GM18508 (cell line): ENCODE measurements at regions not wholly inside any gene's neighbourhood (a gene's known extent, or its start where the extent isn't known, plus 50 kb on each side); places are given as distances from the start of the nearest gene placed in this dataset.

Experiments used
- ATAC-seq: cut with Tn5 transposase; IDR thresholded peaks from one replicate; pipeline ENCODE4 v1.9.1; 2021; ENCODE audit warnings: moderate number of reproducible peaks; ENCODE audit not compliant: insufficient read depth, unreplicated experiment

DNA sequence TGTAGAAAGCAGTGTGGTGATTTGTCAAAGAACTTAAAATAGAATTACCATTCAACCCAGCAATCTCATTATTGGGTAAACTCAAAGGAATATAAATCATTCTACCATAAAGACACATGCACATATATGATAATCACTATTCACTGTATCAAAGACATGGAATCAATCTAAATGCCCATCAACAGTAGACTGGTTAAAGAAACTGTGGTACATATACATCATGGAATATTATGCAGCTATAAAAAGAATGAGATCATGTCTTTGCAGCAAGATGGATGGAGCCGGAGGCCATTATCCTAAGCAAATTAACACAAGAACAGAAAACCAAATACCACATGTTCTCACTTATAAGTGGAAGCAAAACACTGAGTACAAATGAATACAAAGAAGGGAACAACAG, 281.5 kb upstream of the MAGI2 start:
- no peak for ATAC-seq

DNA sequence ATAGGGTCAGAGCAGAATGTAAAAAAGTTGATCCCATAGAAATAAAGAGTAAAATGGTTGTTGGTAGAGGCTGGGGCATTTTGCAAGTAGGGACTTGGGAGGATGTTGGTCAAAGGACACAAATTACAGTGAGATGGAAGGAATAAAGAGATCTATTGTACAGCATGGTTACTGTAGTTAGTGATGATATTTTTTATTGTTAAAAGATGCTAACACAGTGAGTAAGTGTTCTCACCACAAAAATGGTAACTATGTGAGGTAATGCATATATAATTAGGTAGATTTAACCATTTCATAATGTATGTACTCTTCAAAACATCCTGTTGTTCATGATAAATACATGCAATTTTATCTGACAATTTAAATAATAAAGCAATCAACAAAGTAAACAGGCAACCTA, 280.7 kb upstream of the MAGI2 start:
- no peak for ATAC-seq

DNA sequence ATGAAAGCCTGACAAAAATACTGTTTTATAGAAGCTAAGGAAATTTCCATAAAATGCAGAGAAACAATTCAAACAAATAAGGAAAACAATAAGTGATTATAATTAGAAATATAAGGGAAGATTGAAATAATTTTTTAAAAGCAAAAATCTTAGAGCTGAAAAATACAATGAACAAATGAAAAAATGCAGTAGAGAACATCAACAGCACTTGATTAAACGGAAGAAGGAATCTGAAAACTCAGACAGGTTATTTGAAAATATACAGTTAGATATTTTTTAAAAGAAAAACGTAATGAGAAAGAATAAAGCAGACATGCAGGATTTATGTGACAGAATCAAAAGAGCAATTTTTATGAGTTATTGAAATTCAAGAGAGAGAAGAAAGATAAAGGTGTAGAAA, 279.1 kb upstream of the MAGI2 start:
- no peak for ATAC-seq

DNA sequence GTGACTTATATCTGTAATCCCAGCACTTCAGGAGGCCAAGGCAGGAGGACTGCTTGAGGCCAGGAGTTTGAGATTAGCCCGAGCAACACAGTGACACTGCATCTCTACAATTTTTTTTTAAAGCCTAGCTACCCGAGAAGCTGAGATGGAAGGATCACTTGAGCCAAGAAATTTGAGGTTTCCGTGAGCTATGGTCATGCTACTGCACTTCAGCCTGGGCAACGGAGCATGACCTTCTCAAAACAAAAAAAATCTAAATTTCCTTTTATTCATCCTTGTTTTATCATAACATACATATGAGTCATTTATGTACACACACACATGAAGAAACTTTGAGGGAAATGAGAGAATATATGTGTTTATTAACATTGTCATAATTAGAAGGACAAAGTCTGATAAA, 277.5 kb upstream of the MAGI2 start:
- no peak for ATAC-seq

DNA sequence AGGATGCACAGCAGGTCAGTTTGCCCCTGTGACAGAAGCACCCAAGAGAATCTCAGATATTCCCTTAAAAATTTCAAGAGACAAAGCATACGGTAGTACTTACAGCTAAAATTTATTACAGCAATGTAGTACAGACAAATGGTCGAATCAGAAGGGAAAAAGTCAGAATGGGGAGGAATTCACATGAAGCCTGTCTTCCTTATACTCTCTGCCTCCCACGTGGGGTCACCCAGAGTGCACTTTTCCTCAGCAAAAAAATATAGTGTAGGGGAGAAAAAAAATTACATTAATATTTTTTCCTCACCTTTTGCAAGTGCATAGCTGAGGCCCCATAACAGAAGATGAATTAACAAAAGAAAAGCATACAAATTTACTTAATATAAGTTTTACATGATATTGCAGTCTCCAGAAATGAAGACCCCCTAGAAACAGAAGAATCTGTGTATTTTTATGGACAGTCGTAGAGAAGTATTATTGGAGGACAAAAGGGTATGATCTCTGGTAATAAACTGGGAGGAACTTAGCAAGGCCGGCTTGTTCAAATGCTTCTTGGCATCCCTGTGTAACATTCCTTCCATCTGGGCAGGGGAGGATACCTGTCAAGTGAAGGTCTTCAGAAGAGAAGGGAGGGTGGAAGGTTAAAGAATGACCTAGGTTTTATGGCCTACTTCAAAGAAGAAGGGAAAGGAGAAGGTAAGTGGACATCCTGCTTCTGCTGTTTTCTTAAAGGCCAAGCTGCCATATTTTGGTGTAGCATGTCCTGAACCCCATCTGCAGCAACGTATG, 270.6 kb upstream of the MAGI2 start:
- no peak for ATAC-seq

DNA sequence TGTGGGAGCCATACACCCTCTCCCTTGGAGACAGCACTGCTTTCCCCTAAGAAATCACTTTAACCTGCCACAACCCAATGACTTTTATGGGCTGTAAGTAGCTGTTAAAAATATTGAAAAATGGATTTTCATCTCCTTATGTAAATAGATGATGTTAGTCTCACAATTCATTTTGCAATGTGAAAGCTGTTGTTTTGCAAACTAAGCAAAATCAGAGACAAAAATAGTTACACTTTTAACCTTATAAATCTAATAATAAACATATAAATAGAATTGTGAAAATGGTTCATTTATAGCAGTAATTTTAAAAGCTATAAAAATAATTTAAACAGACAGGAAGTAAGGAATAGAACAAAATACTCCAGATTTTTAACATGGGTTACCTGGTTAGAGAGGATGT, 268.8 kb upstream of the MAGI2 start:
- ATAC-seq, result no peak

DNA sequence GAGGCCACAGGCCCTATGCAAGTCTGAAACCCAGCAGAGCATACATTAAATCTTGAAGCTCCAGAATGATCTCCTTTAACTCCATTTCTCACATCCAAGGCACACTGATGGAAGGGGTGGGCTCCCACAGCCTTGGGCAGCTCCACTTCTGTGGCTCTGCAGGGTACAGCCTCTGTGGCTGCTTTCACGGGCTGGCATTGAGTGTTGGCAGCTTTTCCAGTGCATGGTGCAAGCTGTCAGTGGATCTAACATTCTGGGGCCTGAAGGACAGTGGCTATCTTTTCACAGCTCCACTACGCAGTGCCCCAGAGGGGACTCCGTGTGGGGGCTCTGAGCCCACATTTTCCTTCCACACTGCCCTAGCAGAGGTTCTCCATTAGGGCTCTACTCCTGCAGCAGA, 265.7 kb upstream of the MAGI2 start:
- ATAC-seq, result no peak

DNA sequence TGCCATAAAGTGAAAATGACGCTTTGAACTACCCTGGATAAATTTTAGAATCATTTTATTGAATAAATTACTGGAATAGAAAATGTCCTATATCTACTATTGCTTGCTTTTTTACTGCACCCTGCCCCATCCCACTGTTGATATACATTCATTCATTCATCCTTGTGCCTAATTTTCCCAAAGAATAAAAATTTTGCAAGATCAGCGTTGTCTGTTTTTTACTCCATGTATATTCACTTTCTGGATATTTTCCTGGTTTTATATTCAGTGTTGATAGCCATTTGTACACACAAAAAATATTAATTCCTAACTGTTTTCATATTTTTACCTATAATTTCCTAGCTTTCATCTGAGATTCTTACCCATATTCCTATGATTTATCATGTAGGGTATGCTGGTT, 262.9 kb upstream of the MAGI2 start:
- ATAC-seq, result no peak

DNA sequence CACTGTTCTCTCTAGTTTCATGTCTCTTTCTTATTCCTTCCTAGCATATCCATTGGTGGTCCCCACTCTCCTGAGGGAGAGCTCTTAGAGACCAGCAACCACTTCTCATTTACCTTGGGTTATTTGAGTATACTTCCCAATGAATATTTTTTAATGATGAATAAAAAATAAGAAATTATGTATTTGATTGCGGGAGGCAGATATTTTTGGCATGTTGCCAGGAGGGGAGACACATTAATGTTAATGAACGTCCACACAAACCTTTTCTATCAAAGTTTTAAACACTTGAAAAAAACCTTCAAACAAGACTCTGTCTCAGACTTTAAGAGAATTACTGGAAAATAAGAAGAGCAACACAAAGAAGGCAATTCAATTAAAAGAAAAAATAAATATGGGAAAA, 260.6 kb upstream of the MAGI2 start:
- no peak for ATAC-seq

DNA sequence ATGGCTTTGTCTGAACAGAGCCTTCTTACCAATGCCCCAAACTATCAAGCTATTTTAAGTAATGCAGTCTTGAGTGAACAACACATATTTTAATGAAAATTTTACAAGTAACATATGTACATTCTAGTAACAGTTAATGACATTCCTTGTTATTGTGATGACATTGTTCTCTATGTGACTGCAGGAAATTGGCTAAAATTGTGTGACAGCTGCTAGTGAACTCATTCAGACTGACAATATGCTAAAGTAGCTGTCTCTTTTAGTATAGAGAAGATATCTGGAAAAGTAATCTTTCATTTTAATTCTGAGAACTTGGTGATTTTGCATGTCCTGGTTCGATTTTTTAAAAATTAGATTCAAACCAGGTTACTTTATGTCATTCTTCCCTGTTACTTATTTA, 259.8 kb upstream of the MAGI2 start:
- ATAC-seq, result no peak

DNA sequence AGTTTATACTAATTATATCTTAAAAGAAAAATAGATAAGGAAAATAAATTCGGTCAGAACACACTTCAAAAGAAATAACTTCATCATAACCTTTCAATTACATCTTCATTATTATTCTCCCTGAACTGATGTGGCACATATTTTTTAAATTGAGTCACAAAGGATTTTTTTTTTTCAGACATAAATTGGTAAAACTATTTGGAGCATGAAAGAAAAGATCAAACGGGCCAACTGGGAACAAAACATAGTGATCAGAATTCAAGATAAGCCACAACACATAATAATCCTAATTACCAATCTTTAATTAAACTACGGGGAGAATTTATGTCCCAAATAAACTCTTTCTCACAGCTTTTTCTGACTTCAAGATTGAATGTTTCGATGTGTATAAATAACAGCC, 258.2 kb upstream of the MAGI2 start:
- no peak for ATAC-seq

DNA sequence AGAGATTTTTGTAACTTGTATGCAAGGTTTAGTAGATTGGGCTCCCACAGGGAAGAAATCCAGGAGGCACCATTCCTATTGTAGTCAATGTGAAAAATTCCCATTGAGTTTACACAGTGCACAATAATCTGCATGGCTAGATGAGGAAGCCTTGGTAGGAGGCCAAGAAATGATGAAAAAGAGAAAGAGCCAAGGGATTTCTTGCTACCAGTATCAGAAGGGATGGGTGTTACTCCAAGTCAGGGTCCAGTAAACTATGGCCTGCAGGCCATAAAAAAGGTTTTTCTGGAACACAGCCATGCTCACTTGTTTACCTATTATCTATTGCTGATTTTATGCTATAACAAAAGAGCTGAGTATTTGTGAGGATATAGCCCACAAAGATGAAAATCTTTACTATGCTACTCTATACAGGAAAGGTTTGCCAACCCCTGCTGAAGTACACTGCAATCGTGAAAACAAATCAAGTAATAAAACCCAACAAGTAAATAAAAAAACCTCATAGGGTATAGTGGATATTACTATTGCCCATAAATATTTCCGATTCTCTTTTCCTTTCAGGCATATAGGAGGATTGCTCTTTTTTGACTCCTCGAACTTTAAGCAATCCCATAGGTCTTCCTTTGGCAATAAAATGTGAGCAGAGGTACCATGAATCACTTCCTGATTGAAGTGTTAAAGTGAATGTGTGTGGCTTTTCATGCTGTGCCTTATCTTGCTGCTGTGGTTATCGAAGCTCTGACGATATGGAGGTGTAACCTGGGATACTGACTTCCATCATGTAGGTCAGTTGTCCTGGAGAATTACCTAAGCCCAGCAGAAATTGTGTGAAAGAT, 256.3 kb upstream of the MAGI2 start:
- ATAC-seq, result no peak

DNA sequence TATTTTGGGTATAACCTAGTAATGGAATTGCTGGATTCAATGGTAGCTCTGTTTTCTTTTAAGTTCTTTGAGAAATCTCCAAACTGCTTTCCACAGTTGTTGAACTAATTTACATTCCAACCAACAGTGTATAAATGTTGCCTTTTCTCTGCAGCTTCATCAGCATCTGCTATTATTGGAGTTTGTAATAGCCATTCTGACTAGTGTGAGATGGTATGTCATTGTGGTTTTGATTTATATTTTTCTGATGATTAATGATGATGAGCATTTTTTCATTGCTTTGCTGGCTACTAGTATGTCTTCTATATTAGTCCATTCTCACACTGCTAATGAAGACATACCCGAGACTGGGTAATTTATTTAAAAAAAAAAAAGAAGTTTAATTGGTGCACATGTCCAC, 248.6 kb upstream of the MAGI2 start:
- no peak for ATAC-seq

DNA sequence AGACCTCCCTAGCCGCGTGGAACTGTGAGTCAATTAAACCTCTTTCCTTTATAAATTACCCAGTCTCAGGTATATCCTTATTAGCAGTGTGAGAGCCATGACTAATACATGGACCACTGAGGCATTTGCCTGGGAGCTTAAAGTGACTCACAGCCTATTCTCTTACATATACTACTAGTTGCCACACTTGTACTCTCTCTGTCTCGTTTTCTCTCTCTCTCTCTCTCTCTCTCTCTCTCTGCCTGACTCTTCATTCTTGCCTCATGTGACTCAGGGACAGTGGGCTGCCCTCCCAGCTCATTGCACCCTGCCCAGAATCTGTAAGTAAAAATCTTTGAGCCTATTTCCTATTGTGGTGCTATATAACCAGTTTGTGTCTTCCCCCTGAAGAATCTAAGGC, 238.5 kb upstream of the MAGI2 start:
- ATAC-seq, result no peak

DNA sequence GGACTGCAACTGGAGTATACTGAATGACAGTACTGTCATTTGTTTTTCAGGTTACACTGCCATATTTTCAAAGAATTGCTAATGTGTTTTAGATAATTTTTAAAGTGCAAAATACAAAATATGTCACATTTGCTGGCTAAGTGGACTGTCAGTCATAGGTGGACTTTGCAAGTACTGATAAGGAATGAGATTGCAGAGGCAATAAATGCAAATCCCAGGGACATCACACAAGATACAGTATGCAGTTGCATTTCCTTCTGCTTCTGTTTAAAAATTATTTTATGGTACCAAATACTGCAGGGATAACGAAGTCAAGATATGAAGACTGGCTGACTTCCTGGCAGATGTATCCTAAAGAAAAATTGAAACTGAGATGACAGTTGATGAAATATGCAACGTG, 237.6 kb upstream of the MAGI2 start:
- no peak for ATAC-seq

DNA sequence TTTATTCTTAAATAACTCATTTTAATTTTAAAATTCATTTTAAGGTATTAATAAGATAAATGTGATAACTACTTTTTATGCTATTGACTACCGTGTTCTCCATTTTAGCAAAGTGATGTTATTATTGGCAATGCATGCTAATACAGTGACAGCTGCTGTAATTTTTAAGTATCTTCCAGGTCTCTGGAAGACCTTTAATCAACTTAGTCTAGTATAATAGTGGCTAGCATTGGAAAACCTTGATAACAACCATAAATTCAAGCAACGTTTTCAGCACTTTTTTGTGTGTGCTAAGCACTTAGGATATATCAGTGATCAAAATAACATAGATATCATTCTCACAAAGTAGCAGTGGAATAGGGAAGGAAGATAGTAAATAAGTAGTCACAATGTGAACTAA, 230.9 kb upstream of the MAGI2 start:
- ATAC-seq, result no peak

DNA sequence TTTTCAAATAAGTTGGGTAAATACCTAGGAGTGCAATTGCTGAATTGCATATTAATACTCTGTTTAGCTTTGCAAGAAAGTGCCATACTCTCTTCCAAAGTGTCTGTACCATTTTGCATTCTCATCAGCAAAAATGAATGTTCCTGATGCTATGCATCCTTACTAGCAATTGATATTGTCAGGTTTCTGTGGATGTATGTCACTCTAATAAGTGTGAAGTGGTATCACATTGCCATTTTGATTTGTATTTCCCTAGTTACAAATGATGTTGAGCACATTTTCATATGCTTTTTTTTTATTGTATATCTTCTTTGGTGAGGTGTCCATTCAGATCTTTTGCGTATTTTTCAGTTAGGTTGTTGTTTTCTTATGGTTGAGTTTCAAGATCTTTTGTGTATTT, 230.4 kb upstream of the MAGI2 start:
- ATAC-seq, result no peak

DNA sequence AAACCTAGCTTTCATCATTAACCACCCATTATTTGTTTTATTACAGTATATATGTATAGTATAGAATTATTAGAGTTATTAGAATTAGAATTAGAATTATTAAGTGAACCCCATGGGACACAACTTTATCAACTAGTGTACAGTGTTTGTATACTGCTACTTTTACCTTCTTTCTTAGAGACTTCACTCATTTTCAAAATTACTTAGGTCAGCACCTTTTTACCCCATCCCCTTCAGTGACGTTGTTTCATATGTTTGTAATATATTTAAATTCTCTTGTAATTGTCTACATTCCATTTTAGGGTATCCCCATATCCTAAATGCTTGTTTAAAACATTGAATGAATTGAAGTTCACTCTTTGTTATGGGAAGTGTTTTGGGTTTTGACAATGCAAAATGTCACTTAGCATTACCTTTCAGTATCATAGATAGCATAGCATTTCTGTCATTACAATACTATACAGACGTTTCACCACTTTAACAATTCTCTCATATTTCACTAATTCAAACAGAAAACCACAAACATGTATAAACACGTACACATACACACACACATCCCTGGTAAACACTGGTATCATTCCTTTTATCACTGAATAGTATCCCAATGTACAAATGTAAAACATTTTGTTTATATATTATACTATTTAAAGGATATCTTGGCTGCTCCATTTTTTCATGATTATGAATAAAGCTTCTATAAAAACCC, 229.9 kb upstream of the MAGI2 start:
- no peak for ATAC-seq

DNA sequence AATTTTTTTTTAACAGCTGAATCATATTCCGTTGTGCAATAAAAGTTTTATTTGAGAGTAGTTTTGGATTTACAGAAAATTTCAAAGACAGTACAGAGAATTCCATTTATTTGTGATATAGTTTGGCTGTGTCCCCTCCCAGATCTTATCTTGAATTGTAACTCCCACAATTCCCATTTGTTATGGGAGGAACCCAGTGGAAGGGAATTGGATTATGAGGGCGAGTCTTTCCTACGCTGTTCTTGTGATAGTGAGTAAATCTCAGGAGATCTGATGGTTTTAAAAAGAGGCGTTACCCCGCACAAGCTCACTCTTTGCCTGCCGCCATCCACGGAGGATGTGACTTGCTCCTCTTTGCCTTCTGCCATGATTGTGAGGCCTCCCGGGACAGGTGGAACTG, 228.0 kb upstream of the MAGI2 start:
- no peak for ATAC-seq

DNA sequence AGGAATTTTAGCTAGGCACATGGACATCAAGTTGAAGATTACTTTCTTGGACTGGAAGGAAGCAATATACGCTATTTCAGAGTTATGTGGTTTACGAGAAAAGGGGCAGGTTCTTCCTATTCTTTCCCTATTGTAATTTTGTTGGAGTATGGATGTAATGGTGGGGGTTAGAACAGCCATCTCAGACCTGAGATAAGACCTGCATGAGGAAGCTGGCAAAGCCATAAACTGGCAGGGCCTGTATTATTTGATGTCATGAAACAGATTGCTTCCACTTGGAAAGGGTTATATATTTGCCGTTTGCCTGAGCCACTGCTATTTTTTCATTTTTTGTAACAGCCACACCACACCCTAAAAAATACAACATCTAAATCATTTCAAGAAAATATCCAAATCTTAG, 220.5 kb upstream of the MAGI2 start:
- no peak for ATAC-seq

DNA sequence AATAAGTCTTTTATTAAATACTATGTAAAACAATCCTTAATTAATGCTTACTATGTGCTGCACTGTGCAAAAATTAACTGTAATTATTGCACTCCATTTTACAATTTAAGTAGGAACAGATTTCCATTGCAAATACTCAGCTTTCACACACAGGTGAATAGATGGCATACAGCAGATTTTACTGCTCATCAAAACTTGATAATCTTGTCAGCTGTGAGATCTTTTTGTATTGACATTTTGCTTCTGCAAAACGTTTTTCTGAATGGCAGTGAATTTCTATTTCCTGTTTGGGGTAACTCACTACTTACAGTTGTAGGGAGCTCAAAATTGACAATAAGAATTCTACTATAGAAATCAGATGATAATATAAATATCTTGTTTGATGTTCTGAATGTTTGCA, 220.0 kb upstream of the MAGI2 start:
- no peak for ATAC-seq
